H9 (cell line): ENCODE measurements at regions not wholly inside any gene's neighbourhood (a gene's known extent, or its start where the extent isn't known, plus 50 kb on each side); places are given as distances from the start of the nearest gene placed in this dataset.
A peak's percentile ranks its signal among the peaks of the same experiment; 100 is the strongest.

Experiments
- DNase-seq: peaks from one replicate; pipeline ENCODE4 v3.0.0-alpha.2; 2017
- H2AFZ ChIP-seq: one replicate; pipeline ENCODE4 v1.6.1; 2013; ENCODE audit warnings: mild to moderate bottlenecking, low read length, control low read depth, moderate library complexity
- H2AK5ac ChIP-seq: 2 replicates; pipeline ENCODE4 v1.6.1; 2013; ENCODE audit warnings: low read length, control low read depth, mixed read lengths; ENCODE audit not compliant: insufficient read length
- H2BK120ac ChIP-seq: one replicate; pipeline ENCODE4 v1.6.1; 2013; ENCODE audit warnings: low read depth, mild to moderate bottlenecking, low read length, control low read depth, inconsistent platforms; ENCODE audit not compliant: poor library complexity, severe bottlenecking
- H2BK12ac ChIP-seq: 2 replicates; pipeline ENCODE4 v1.6.1; 2013; ENCODE audit warnings: low read length, control low read depth, mixed read lengths, low read depth; ENCODE audit not compliant: insufficient read length
- H2BK15ac ChIP-seq: 2 replicates; pipeline ENCODE4 v1.6.1; 2013; ENCODE audit warnings: low read depth, low read length, control low read depth
- H2BK20ac ChIP-seq: one replicate; pipeline ENCODE4 v1.6.1; 2013; ENCODE audit warnings: low read depth, mild to moderate bottlenecking, low read length, control low read depth, inconsistent platforms; ENCODE audit not compliant: poor library complexity, severe bottlenecking
- H2BK5ac ChIP-seq: 2 replicates; pipeline ENCODE4 v1.6.1; 2013; ENCODE audit warnings: low read length, control low read depth, mixed read lengths; ENCODE audit not compliant: insufficient read length
- H3K14ac ChIP-seq: 2 replicates; pipeline ENCODE4 v1.6.1; 2013; ENCODE audit warnings: low read length, control low read depth; ENCODE audit not compliant: insufficient read depth
- H3K18ac ChIP-seq: 2 replicates; pipeline ENCODE4 v1.6.1; 2013; ENCODE audit warnings: low read depth, mild to moderate bottlenecking, mixed read lengths, low read length, control low read depth; ENCODE audit not compliant: insufficient read length
- H3K23ac ChIP-seq: 2 replicates; pipeline ENCODE4 v1.6.1; 2013; ENCODE audit warnings: low read length, control low read depth, mixed read lengths, low read depth; ENCODE audit not compliant: insufficient read length
- H3K23me2 ChIP-seq: 2 replicates; pipeline ENCODE4 v1.6.1; 2013; ENCODE audit warnings: low read depth, mild to moderate bottlenecking, mixed read lengths, low read length, control low read depth; ENCODE audit not compliant: insufficient read length, poor library complexity, severe bottlenecking
- H3K27ac ChIP-seq: 2 replicates; pipeline ENCODE4 v1.5.1; 2013; ENCODE audit warnings: low read length, control low read depth, mixed read lengths, low read depth; ENCODE audit not compliant: insufficient read length
- H3K27me3 ChIP-seq: 2 replicates; pipeline ENCODE4 v1.6.1; 2013; ENCODE audit warnings: low read length, control low read depth, inconsistent platforms; ENCODE audit not compliant: insufficient read depth
- H3K4ac ChIP-seq: 2 replicates; pipeline ENCODE4 v1.6.1; 2013; ENCODE audit warnings: low read depth, mild to moderate bottlenecking, control low read depth, inconsistent platforms, low read length, moderate library complexity
- H3K4me1 ChIP-seq: 2 replicates; pipeline ENCODE4 v1.6.1; 2013; ENCODE audit warnings: low read length, control low read depth, inconsistent platforms; ENCODE audit not compliant: insufficient read depth
- H3K4me2 ChIP-seq: 2 replicates; pipeline ENCODE4 v1.6.1; 2013; ENCODE audit warnings: low read length, control low read depth, mixed read lengths; ENCODE audit not compliant: insufficient read length, insufficient read depth
- H3K56ac ChIP-seq: 2 replicates; pipeline ENCODE4 v1.6.1; 2013; ENCODE audit warnings: low read depth, mild to moderate bottlenecking, mixed read lengths, low read length, control low read depth; ENCODE audit not compliant: insufficient read length
- H3K79me1 ChIP-seq: 2 replicates; pipeline ENCODE4 v1.6.1; 2013; ENCODE audit warnings: low read depth, mild to moderate bottlenecking, moderate library complexity, low read length, control low read depth, inconsistent platforms; ENCODE audit not compliant: insufficient read depth, poor library complexity, severe bottlenecking
- H3K79me2 ChIP-seq: 2 replicates; pipeline ENCODE4 v1.6.1; 2013; ENCODE audit warnings: low read length, control low read depth, inconsistent platforms; ENCODE audit not compliant: insufficient read depth
- H3K9ac ChIP-seq: 2 replicates; pipeline ENCODE4 v1.6.1; 2013; ENCODE audit warnings: low read length, control low read depth, mixed read lengths; ENCODE audit not compliant: insufficient read length; ENCODE audit errors: extremely low read depth
- H3K9me3 ChIP-seq: one replicate; pipeline ENCODE4 v1.6.1; 2013; ENCODE audit warnings: low read depth, low read length, inconsistent platforms; ENCODE audit not compliant: control insufficient read depth
- H3T11ph ChIP-seq: one replicate; pipeline ENCODE4 v1.6.1; 2013; ENCODE audit warnings: mild to moderate bottlenecking, low read length, control low read depth, inconsistent platforms
- H4K20me1 ChIP-seq: one replicate; pipeline ENCODE4 v1.6.1; 2013; ENCODE audit not compliant: control insufficient read depth, insufficient read length, insufficient read depth
- H4K5ac ChIP-seq: 2 replicates; pipeline ENCODE4 v1.6.1; 2013; ENCODE audit warnings: low read depth, mild to moderate bottlenecking, mixed read lengths, low read length, control low read depth; ENCODE audit not compliant: insufficient read length
- H4K8ac ChIP-seq: replicated peaks from 2 replicates; pipeline ENCODE4 v1.6.1; 2013; ENCODE audit warnings: low read length, control low read depth, mixed read lengths, low read depth; ENCODE audit not compliant: insufficient read length
- H4K91ac ChIP-seq: 2 replicates; pipeline ENCODE4 v1.6.1; 2013; ENCODE audit warnings: low read depth, mild to moderate bottlenecking, moderate library complexity, mixed read lengths, low read length, control low read depth; ENCODE audit not compliant: insufficient read length
- H3K27ac Mint-ChIP-seq, 3 experiments: 2 replicates in 2 of 3; 3 replicates in 1 of 3; pipeline ENCODE4 v1.8.0; 2020 to 2021; ENCODE audit warnings: mixed read lengths in 3 of 3, mild to moderate bottlenecking in 1 of 3, moderate library complexity in 1 of 3
- H3K27me3 Mint-ChIP-seq: 2 replicates; pipeline ENCODE4 v1.8.0; 2021; ENCODE audit warnings: low read depth, mild to moderate bottlenecking, moderate library complexity, mixed read lengths
- H3K36me3 Mint-ChIP-seq, 3 experiments: 2 replicates in 2 of 3; 3 replicates in 1 of 3; pipeline ENCODE4 v1.8.0; 2020 to 2021; ENCODE audit warnings: low read depth in 3 of 3, mixed read lengths in 3 of 3; ENCODE audit not compliant: insufficient read depth in 1 of 3
- H3K4me1 Mint-ChIP-seq, 2 experiments: 2 replicates each; pipeline ENCODE4 v1.8.0; 2020; ENCODE audit warnings: mixed read lengths in 2 of 2
- H3K4me3 Mint-ChIP-seq, 2 experiments: 2 replicates in 1 of 2; 3 replicates in 1 of 2; pipeline ENCODE4 v1.8.0; 2020 to 2021; ENCODE audit warnings: mild to moderate bottlenecking in 2 of 2, mixed read lengths in 2 of 2, moderate library complexity in 1 of 2
- H3K9me3 Mint-ChIP-seq, 2 experiments: 2 replicates in 1 of 2; 3 replicates in 1 of 2; pipeline ENCODE4 v1.8.0; 2020; ENCODE audit warnings: mild to moderate bottlenecking in 2 of 2, mixed read lengths in 2 of 2, moderate library complexity in 1 of 2
- WGBS: extraction: QIAGEN DNeasy Blood & Tissue Kit; methylation state at CpG from one replicate; pipeline ENCODE4 v1.1.7; 2013; ENCODE audit warnings: missing lambda C conversion rate, low lambda C conversion rate, mixed read lengths; ENCODE audit not compliant: insufficient read length; ENCODE audit errors: extremely low coverage; 5-methylcytosine and 5-hydroxymethylcytosine counted together
- TF ChIP-seq, protein P1 (sequence below): fragments of 200-600 bp; sonication (generic); conservative IDR thresholded peaks from 3 replicates; pipeline ENCODE4 v1.8.0; 2021; ENCODE audit warnings: antibody characterized with exemption, mild to moderate bottlenecking

DNA sequence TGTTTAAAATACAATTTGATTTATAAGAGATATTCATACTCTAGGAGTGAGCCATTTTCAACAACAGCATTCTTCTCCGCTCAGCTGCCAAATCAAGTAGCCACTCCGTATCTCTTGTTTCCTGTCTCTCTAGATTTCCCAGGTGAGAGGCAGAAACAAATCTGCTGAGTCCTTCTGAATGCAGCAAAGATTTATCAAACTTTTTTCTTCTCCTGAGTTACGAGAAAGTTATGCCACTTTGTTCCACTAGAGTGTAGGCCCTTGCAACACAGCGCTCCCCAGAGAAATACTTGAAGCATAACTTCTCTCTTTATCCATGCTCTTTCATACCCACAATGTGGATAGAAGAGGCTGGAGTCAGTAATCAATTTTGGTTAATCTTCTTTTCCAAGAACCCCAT, 1960.8 kb downstream of the OLFM4 start:
- H2AK5ac ChIP-seq, result no peak overlapping the region
- WGBS, result no CpG with 5 or more reads among the region's 4 CpGs

More for the DNA sequence above, 1960.8 kb downstream of the OLFM4 start:
- H2BK15ac ChIP-seq, result no peak overlapping the region
- H4K5ac ChIP-seq, result no peak overlapping the region
- H3K27ac ChIP-seq, result no peak overlapping the region
- H3K56ac ChIP-seq, result no peak overlapping the region
- H2BK120ac ChIP-seq, result no peak overlapping the region
- H3K9ac ChIP-seq, result no peak overlapping the region
- no peak overlapping the region for H3T11ph ChIP-seq
- peaks cover 0 to 17% of the 10 kb centered on the region in 2 experiments; a peak in 4 of 5 replicates for H3K9me3 Mint-ChIP-seq
- no peak for DNase-seq
- H3K18ac ChIP-seq, result no peak overlapping the region
- H4K91ac ChIP-seq, result no peak overlapping the region
- H2BK12ac ChIP-seq, result no peak overlapping the region
- no peaks in the 10 kb centered on the region for H3K79me2 ChIP-seq
- no peaks in the 10 kb centered on the region for H3K27me3 Mint-ChIP-seq
- H3K9me3 ChIP-seq, result no peaks in the 10 kb centered on the region
- no peaks in the 10 kb centered on the region for H3K79me1 ChIP-seq
- no peaks in the 10 kb centered on the region for H3K4me1 ChIP-seq
- no peak overlapping the region for H2BK5ac ChIP-seq
- H3K4me3 Mint-ChIP-seq, result no peak overlapping the region
- H3K23ac ChIP-seq, result no peak overlapping the region
- no peaks in the 10 kb centered on the region for H4K20me1 ChIP-seq
- H4K8ac ChIP-seq, result no peak overlapping the region
- H3K36me3 Mint-ChIP-seq, result peaks cover 8 to 28% (median 25%) of the 10 kb centered on the region in 3 experiments
- H3K27ac Mint-ChIP-seq, result peak overlapping the region in 2 of 3 experiments; percentile 39 to 62; a peak in 2 of 7 replicates
- H2AFZ ChIP-seq, result peak overlapping the region; percentile 92
- H3K4ac ChIP-seq, result no peak overlapping the region
- H3K14ac ChIP-seq, result no peak overlapping the region
- H3K23me2 ChIP-seq, result no peaks in the 10 kb centered on the region
- TF ChIP-seq, protein P1, sequence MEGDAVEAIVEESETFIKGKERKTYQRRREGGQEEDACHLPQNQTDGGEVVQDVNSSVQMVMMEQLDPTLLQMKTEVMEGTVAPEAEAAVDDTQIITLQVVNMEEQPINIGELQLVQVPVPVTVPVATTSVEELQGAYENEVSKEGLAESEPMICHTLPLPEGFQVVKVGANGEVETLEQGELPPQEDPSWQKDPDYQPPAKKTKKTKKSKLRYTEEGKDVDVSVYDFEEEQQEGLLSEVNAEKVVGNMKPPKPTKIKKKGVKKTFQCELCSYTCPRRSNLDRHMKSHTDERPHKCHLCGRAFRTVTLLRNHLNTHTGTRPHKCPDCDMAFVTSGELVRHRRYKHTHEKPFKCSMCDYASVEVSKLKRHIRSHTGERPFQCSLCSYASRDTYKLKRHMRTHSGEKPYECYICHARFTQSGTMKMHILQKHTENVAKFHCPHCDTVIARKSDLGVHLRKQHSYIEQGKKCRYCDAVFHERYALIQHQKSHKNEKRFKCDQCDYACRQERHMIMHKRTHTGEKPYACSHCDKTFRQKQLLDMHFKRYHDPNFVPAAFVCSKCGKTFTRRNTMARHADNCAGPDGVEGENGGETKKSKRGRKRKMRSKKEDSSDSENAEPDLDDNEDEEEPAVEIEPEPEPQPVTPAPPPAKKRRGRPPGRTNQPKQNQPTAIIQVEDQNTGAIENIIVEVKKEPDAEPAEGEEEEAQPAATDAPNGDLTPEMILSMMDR, result peak; percentile 59
- H3K27me3 ChIP-seq, result no peaks in the 10 kb centered on the region
- H3K4me1 Mint-ChIP-seq, result peaks cover 5 to 9% of the 10 kb centered on the region in 2 experiments
- no peak overlapping the region for H2BK20ac ChIP-seq
- H3K4me2 ChIP-seq, result no peak overlapping the region
